ENCODE measurements at regions not wholly inside any gene's neighbourhood (a gene's known extent, or its start where the extent isn't known, plus 50 kb on each side); places are given as distances from the start of the nearest gene placed in this dataset.

DNA sequence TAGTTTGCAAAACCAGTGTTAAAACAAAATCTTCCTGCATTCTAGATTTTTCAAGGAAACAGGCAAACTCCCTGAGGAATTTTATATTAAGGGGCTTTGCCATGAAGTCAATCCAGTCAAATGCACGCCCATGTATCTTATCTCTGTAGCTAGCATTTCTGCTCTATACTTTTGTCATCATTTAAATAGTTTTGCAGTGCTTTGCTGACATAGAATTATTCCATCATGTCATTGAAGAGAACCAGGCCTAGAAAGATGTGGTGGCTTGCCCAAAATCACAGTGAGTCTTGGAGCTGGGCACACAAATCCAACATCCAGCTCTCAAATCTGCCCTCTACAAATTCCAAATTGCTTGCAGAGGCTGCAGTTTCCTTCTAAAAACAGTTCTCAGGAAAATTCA lies 66.7 kb upstream of the LNX1 start (continued):
- TF ChIP-seq, protein P1, sequence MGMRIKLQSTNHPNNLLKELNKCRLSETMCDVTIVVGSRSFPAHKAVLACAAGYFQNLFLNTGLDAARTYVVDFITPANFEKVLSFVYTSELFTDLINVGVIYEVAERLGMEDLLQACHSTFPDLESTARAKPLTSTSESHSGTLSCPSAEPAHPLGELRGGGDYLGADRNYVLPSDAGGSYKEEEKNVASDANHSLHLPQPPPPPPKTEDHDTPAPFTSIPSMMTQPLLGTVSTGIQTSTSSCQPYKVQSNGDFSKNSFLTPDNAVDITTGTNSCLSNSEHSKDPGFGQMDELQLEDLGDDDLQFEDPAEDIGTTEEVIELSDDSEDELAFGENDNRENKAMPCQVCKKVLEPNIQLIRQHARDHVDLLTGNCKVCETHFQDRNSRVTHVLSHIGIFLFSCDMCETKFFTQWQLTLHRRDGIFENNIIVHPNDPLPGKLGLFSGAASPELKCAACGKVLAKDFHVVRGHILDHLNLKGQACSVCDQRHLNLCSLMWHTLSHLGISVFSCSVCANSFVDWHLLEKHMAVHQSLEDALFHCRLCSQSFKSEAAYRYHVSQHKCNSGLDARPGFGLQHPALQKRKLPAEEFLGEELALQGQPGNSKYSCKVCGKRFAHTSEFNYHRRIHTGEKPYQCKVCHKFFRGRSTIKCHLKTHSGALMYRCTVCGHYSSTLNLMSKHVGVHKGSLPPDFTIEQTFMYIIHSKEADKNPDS (CRISPR knock-in tag; IDR thresholded peaks at IDR 0.05), result no peak
- no peak for TF ChIP-seq ZNF530 (CRISPR knock-in tag; IDR thresholded peaks at IDR 0.05; ENCODE audit: low read depth)
- TF ChIP-seq GABPA (IDR thresholded peaks at IDR 0.05; ENCODE audit: low read depth, low read length), result no peak
- no peak for TF ChIP-seq GABPA (CRISPR knock-in tag; IDR thresholded peaks at IDR 0.05; ENCODE audit: low read depth)

DNA sequence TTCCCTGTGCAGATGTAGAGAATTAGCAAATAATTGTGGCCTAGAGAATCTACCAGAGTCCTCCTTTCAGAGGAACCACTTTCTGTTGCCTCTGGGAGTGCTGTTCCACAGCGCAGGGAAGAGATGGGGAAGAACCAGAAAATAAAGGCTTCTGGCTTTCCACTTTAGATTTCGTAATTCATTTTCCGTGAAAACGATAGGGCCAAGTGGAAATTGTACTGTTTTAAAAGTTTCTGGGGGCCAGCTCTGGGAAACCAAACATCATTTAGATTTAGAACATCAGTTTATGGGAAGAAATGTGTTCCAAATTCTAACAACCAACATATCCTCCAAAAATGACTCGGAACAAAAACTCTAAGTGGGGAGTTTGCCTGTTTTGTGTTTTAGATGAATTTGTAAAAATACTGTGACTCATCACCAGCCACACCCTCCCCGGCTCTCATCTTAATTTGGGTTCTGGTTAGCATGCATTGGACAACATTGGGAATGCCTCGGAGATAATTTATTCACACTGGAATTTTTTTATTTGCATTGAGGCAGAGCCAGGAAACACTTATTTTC lies 65.2 kb upstream of the LNX1 start:
- ChIA-PET CTCF (ENCODE audit: low intra/inter-chr PET ratio, low total read pairs) (no interaction called here), POLR2A (no interaction called here)
- H3K4me3 ChIP-seq (replicated peaks in 1 of 3; ENCODE audit: insufficient read depth in 1 of 3, low read depth in 2 of 3, low read length in 3 of 3), result no peak overlapping the region
- no peaks in the 10 kb centered on the region for H3K79me2 ChIP-seq (ENCODE audit: insufficient read depth, low read length)
- FAIRE-seq (no peak), DNase-seq (ENCODE audit: low spot score) (no peak), ATAC-seq (peak; percentile 53; the same call in 1 of the 3 replicates)
- intact Hi-C loops (cut with micrococcal nuclease; ENCODE audit: unreplicated experiment) (no loop called here), in situ Hi-C loops (cut with HindIII; ENCODE audit: extremely low pct_ligation_motif_present, low pct_unique_long_range_greater_than_20kb) (no loop called here)
- H3K36me3 ChIP-seq (replicated peaks in 1 of 2; ENCODE audit: control insufficient read depth in 1 of 2, insufficient read depth in 2 of 2, low read length in 2 of 2), result no peaks in the 10 kb centered on the region
- no peaks in the 10 kb centered on the region for H3K9me3 ChIP-seq (ENCODE audit: low read length)
- no peak overlapping the region for H2AFZ ChIP-seq (ENCODE audit: low read length)
- no peak overlapping the region for H3K27ac ChIP-seq (ENCODE audit: extremely low read length, insufficient read depth, low read length)
- H3K9ac ChIP-seq (ENCODE audit: insufficient read depth, low read depth, low read length), result no peak overlapping the region
- H3K4me2 ChIP-seq (ENCODE audit: low read depth, low read length), result no peak overlapping the region
- H3K4me1 ChIP-seq (ENCODE audit: insufficient read depth, low read length), result no peaks in the 10 kb centered on the region
- no TSS peak for BruUV-seq (replicated peaks)
- no peaks in the 10 kb centered on the region for H4K20me1 ChIP-seq (ENCODE audit: insufficient read depth, low read length)
- 22% methylated on average over 7 of the region's 7 CpGs for WGBS (ENCODE audit: low lambda C conversion rate)
- no peak for TF ChIP-seq ZNF660 (CRISPR knock-in tag; IDR thresholded peaks at IDR 0.05; ENCODE audit: borderline replicate concordance, low read depth)
- TF ChIP-seq ZNF670 (CRISPR knock-in tag; IDR thresholded peaks at IDR 0.05; ENCODE audit: borderline replicate concordance), result no peak
- no peaks in the 10 kb centered on the region for H3K27me3 ChIP-seq (ENCODE audit: control insufficient read depth in 1 of 2, insufficient read depth in 2 of 2, low read length in 2 of 2)
